ENCODE measurements at regions not wholly inside any gene's neighbourhood (a gene's known extent, or its start where the extent isn't known, plus 50 kb on each side); places are given as distances from the start of the nearest gene placed in this dataset.

DNA sequence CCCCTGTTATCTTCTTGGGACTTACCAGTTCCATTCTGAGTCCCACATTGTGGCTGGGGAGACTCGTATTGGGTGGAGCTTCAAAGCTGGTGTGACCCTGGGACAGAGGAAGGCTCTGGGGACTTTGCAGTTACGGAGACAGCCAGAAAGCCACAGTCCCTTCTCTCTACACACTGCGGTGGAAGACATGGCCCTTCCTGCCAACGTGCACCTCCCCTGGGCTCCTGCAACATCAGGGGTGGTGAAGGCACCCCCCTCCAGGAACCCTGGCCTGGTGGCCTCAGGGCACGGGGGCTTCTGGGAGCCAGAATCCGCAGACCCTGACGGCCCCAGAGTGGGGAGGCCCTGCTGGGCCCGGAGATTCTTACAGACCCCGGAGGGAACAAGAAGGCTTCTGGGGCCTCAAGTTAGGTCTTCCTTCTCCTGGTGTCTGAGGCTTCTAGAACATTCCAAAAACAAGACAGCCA is 113.0 kb downstream of the SIK1 start:
- Histone ChIP-seq H3K4me3 (no peak overlapping the region), H3K27ac (no peak overlapping the region), H3K9me3 (peaks cover 0 to 13% (median 0%) of the 10 kb centered on the region in 12 donors), H3K4me1 (peaks cover 0 to 2% (median 0%) of the 10 kb centered on the region in 12 donors), H3K36me3 (no peaks in the 10 kb centered on the region), H3K27me3 (peaks cover 0 to 2% (median 0%) of the 10 kb centered on the region in 9 donors)
- TF ChIP-seq, protein P1, sequence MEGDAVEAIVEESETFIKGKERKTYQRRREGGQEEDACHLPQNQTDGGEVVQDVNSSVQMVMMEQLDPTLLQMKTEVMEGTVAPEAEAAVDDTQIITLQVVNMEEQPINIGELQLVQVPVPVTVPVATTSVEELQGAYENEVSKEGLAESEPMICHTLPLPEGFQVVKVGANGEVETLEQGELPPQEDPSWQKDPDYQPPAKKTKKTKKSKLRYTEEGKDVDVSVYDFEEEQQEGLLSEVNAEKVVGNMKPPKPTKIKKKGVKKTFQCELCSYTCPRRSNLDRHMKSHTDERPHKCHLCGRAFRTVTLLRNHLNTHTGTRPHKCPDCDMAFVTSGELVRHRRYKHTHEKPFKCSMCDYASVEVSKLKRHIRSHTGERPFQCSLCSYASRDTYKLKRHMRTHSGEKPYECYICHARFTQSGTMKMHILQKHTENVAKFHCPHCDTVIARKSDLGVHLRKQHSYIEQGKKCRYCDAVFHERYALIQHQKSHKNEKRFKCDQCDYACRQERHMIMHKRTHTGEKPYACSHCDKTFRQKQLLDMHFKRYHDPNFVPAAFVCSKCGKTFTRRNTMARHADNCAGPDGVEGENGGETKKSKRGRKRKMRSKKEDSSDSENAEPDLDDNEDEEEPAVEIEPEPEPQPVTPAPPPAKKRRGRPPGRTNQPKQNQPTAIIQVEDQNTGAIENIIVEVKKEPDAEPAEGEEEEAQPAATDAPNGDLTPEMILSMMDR (IDR thresholded peaks at IDR 0.05) = no peak
- TF ChIP-seq POLR2A (IDR thresholded peaks at IDR 0.05) = no peak
- ATAC-seq (peak in 1 of 4 donors; percentile 22), DNase-seq (peak in 2 of 5 donors; percentile 27 to 42)
- 88 to 90% (median 89%) methylated on average over 8 to 9 of the region's 9 CpGs for WGBS, 4 donors
- intact Hi-C loops (cut with DNase I) = loop anchor here in 2 of 10 donors (5.0 to 10.0 kb wide), 2 partner anchors 61 to 333 kb away; no protein-coding TSS in a partner anchor

DNA sequence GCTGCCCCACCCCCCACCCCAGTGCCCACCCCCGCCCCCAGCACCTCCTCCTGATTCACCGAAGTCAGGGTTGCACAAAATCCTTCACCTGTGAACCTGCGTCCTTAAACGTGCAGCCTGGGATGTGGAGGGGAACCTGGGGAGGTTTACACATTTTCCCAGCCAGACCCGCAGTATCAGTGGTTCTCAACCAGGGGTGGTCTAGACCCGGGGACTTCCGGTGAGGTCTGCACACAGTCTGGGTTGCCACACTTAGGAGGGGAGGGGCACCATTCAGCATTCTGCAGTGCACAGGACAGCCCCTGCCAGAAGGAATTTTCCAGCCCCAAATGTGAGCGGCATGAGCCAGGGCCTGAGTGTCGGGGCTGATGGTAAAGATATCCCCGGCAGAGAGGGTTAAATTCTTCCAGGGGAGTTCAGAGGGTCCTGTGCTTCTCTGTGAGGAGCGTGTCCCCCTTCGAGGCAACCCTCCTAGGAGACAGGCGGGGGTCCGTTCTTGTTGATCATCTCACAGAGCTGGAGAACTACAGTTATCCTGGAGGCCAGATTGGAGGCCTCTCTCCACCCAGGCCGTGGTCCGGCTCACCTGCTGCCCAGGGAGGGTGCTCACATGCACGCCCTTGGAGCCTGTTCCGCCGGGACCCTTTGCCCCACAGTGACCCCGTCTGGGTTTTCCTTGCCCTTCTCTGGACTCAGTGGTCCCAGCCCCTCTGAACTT is 113.6 kb downstream of the SIK1 start:
- 88 to 93% (median 92%) methylated on average over 20 of the region's 20 CpGs for WGBS, 4 donors
- Histone ChIP-seq H3K36me3 (no peaks in the 10 kb centered on the region), H3K27me3 (peaks cover 0 to 2% (median 0%) of the 10 kb centered on the region in 9 donors), H3K27ac (no peak overlapping the region), H3K4me3 (no peak overlapping the region), H3K9me3 (peaks cover 0 to 13% (median 0%) of the 10 kb centered on the region in 12 donors), H3K4me1 (no peaks in the 10 kb centered on the region)
- no peak for ATAC-seq
- TF ChIP-seq, protein P1 (IDR thresholded peaks at IDR 0.05) = no peak
- no peak for TF ChIP-seq POLR2A (IDR thresholded peaks at IDR 0.05)
- DNase-seq = peak in 2 of 5 donors; percentile 9 to 55
- intact Hi-C loops (cut with DNase I) = loop anchor here in 2 of 10 donors (5.0 to 10.0 kb wide), 2 partner anchors 61 to 334 kb away; no protein-coding TSS in a partner anchor

DNA sequence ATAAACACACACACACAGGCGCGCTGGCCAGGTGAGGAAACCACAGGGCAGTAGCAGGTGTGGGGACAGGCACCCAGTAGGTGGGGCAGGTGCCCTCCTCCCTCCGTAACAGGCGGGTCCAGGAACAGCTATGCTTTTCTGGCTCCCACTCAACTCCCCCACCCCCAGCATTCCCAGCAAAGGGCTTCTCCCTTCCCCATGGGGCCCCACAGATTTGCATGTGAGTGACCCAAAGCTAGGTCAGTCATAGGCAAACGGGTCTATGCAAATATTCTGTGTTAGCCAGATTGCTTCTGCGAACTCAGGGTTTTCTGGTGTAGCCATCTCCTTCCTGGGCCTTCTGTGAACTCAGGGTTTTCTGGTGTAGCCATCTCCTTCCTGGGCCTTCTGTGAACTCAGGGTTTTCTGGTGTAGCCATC is 114.2 kb downstream of the SIK1 start:
- Histone ChIP-seq H3K4me1 (no peaks in the 10 kb centered on the region), H3K27ac (no peak overlapping the region)
- TF ChIP-seq, protein P1 (IDR thresholded peaks at IDR 0.05) = no peak
- TF ChIP-seq POLR2A (IDR thresholded peaks at IDR 0.05) = no peak

DNA sequence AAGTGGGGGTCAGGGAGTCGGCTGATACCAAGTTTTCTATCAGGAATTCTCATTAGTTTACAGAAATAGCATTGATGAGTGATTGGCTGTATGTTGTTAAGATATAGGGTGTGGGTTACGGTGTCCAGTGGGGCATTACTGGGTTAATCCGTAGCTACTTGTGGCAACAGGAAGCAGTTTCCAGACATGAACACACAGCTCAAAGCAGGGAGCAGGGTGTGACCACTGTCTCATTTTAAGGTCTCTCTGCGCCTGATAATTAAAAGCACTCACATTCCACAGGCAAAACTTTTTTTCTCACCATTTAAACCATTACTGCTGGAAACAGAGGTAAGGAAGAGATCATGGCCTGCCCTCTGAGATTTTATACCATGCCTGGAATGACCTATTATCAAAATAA is 114.9 kb downstream of the SIK1 start:
- peaks cover 0 to 5% (median 0%) of the 10 kb centered on the region in 12 donors for H3K4me1 ChIP-seq
- H3K27me3 ChIP-seq = peaks cover 0 to 2% (median 0%) of the 10 kb centered on the region in 9 donors
- H3K36me3 ChIP-seq = no peaks in the 10 kb centered on the region
- ATAC-seq (no peak), DNase-seq (peak in 1 of 5 donors; percentile 7)
- intact Hi-C loops (cut with DNase I) = loop anchor here in 2 of 10 donors (5.0 to 10.0 kb wide), 2 partner anchors 63 to 335 kb away; no protein-coding TSS in a partner anchor
- WGBS, 4 donors = 56 to 70% (median 63%) methylated on average over 4 of the region's 4 CpGs
- no peak overlapping the region for H3K27ac ChIP-seq
- no peak overlapping the region for H3K4me3 ChIP-seq
- H3K9me3 ChIP-seq = peaks cover 0 to 8% (median 0%) of the 10 kb centered on the region in 12 donors
- no peak for TF ChIP-seq POLR2A (IDR thresholded peaks at IDR 0.05)
- TF ChIP-seq, protein P1 (IDR thresholded peaks at IDR 0.05) = no peak

More for the DNA sequence above, 114.2 kb downstream of the SIK1 start:
- DNase-seq = peak in 1 of 5 donors; percentile 42
- H3K9me3 ChIP-seq = peaks cover 0 to 8% (median 0%) of the 10 kb centered on the region in 12 donors
- intact Hi-C loops (cut with DNase I) = loop anchor here in 2 of 10 donors (5.0 to 10.0 kb wide), 2 partner anchors 62 to 335 kb away; no protein-coding TSS in a partner anchor
- H3K4me3 ChIP-seq = no peak overlapping the region
- H3K27me3 ChIP-seq = peaks cover 0 to 2% (median 0%) of the 10 kb centered on the region in 9 donors
- no peaks in the 10 kb centered on the region for H3K36me3 ChIP-seq
- ATAC-seq = no peak
- 89 to 93% (median 90%) methylated on average over 6 of the region's 6 CpGs for WGBS, 4 donors
